HG02759 (cell line): ENCODE measurements at regions not wholly inside any gene's neighbourhood (a gene's known extent, or its start where the extent isn't known, plus 50 kb on each side); places are given as distances from the start of the nearest gene placed in this dataset.
A peak's percentile ranks its signal among the peaks of the same experiment; 100 is the strongest.
"Not testable (repeated sequence)": the region's sequence is repeated elsewhere in the genome, so short reads cannot be mapped to it uniquely, and the experiment has no call there.

ENCODE experiments used
- ATAC-seq: cut with Tn5 transposase; IDR thresholded peaks from one replicate; pipeline ENCODE4 v1.9.1; 2021; ENCODE audit warnings: mild to moderate bottlenecking, moderate library complexity; ENCODE audit not compliant: unreplicated experiment

DNA sequence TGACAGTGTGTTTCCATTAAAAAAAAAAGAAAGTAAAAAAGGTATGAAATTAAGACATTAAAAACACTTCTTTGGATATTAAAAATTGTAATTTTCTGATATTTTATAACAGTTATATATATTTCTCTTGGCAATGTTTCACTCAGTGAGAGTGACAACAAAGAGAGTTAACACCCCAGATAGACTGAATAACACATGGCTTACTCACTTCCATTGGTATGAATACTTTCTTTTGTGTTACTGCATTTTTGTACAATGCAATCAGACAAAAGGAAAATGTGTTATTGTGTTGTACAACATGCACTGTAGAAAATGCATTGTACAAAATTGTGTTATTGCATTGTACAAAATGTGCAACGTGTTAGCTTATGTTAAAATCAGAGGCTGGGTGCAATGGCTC is 676.6 kb upstream of the AMELY start:
- ATAC-seq, result not testable (repeated sequence)

DNA sequence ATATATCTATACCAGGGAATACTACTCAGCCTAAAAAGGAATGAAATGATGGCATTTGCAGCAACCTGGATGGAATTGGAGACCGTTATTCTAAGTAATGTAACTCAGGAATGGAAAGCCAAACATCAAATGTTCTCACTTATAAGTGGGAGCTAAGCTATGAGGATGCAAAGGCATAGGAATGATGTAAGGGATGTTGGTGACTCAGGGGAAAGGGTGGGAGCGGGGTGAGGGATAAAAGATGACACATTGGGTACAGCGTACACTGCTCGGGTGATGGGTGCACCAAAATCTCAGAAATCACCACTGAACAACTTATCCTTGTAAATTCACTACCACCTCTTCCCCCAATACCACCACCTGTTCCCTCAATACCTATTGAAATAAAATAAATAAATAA is 651.0 kb upstream of the AMELY start:
- no peak for ATAC-seq

DNA sequence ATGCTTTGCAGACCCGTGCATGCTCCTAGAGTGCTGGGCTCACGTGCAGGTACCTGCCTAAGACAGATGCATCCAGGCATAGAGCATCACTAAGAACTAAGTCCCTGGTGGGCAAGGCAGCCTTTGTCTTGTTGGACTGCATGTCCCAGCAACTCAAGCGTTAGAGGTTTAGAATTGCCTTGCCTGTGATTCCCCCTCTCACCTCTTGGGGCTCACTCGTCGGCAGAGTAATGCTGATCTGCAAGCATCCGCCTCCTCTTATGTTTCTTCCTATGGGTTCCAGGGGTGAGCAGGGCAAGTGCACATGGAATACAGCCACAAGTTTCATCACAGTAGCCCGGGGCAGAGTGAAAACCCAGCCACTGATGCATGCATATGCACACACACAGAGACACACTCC is 646.1 kb upstream of the AMELY start:
- peak; percentile 47 for ATAC-seq

DNA sequence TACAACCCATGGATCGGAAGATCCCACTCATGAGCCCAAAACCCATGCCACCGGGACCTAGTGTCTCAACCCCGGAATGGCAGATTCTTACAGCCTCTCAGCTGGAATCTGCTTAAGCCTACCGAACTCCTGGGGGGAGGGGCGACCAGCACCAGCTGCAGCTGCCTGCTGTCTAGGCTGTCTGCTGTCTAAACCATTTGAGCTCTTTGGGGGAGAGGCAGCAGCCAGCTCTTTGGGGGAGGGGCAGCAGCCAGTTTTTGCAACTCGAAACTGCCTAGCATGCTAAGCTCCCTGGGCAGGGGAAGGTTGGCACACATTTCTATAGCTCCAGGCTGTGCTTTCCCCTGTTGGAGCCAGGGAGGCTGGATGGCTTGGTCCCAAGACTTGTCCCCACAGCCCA is 643.5 kb upstream of the AMELY start:
- ATAC-seq, result no peak

DNA sequence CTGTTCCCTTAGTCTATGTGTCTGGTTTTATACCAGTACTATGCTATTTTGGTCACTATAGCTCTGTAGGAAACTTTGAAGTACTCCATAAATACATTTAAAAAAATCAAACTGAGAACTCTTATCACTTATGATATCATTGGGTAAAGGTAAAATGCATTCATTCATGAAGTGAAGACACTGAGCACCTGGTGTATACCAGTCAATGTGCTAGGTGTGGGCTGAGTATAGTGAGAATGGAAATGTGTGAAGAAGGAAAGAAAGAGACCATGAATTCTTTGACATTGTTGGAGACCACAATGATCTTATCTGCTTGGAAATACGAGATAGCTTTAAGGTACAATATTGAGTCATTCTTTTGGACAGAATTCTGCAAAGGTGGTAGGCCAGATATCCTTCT is 633.5 kb upstream of the AMELY start:
- ATAC-seq, result no peak

DNA sequence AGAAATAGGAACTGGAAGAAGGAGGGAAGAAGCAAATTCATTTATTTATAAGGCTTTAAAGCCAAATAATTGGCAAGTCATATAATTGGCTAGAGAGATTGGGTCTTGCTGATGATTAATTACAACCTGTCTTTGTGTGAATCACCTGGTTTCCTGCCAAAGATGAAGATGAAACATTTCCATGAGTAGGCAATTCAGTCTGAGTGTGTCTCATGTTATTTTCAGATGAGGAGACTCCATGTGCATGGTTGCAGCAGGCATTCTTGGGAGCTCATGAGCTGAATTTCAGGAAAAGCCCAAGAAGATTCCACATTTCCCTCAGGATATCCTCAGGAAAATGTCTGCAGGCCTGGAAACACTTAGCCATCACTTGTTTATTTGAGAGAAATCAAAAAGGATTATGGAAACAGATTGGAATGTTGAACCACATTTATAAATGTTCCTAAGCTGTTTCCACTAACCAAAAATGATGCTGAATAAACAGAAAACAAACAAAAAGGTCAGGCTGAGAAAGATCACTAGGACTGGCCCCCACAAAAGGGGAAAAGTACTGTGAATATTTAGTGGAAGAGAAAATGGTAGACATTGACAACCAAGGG is 632.7 kb upstream of the AMELY start:
- no peak for ATAC-seq

DNA sequence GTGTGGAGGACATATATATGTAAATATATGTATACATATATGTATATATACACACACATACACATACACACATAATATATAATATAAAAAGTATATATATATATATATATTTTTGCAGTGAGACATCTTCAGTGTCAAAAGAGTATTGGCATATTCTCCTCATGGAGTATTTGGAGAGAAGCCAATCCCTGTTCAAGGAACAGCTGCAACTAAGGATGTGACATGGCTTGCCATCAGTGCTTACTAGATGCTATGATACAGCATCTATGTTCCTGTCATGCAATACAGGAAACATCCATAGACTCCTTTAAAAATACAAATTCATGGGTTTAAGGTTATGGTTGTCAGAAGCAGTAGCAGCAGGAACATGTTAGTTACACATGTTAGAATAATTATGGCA is 632.0 kb upstream of the AMELY start:
- ATAC-seq, result no peak

DNA sequence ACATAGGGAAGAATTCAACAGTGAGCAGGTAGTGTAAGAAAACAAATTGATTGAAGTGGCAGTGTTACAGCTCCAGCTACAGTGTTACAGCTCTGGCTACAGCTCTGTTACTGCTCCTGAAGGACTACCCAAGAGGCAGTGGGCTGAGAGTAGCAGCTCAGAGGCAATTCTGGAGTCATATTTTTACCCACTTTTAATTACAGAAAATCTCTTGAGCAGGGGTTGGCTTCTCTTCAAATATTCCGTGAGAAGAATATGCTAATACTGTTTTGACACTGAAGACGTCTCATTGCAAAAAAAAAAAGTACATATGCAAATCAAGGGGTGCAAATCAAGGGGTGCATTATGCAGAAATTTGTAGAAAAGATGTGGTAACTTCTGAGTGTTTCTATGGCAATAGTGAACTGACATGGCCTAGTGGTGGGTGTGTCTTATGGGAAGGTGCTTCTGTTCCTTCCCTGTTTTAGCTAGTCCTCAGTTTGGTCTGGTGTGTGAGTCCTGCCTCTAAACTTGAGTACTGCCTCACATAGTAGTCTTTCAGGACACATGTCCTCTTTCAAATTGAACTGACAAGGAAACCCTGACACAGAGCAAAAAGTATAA is 630.8 kb upstream of the AMELY start:
- ATAC-seq, result no peak

DNA sequence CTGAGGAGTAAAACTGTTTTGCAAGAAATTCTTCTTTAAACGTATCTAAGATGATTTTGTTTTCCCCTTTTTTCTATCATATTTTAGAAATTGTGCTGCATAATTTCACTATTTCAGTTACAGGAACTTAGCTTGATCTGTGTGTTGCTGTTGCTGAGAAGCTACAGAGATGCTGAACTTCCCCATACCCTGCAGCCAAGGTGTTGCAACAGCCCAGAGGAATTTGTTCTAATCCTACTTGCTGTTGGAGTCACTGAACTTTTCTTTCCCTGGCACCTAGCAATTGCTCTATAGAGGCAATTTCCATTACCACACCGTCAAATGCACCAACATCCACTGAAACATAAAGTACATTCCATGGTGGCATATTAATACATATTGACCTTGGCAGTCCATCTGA is 617.8 kb upstream of the AMELY start:
- ATAC-seq, result no peak

DNA sequence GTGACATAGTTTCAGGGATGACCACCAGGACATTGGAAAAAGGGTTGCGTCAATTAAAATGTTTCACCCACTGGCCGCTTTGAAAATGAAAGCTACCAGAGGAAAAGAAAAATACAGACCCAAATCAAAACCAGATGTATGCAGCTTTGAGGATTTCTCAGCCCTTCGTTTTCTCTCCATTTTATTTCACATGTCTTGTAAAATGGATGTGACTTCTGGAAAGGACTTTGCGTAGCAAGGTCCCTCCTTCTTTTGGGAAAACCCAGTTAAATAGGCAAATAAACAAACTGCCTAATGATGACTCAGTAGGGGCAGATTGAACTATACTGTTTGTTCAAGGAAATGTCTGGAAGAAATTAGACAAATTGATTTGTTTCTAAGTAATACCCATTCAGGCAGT is 616.0 kb upstream of the AMELY start:
- not testable (repeated sequence) for ATAC-seq

DNA sequence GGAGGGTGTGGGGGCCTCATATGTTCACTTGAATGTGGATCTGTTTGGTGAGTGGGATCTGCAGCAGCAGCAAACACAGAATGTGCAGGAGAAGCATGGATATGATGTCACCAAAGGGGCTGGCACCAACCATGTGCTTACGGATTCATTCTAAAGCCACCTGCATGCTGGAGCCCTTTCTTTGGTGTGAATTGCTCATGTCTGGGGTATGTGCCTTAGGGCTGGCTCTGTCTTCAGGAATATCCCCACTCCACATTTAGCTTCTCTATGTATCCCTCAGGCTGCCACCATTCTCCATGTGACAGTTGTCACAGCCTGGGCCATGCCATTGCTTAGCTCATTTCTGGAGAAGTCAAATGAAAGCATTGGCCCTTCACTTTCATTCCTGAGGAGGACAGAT is 606.8 kb upstream of the AMELY start:
- ATAC-seq, result no peak

DNA sequence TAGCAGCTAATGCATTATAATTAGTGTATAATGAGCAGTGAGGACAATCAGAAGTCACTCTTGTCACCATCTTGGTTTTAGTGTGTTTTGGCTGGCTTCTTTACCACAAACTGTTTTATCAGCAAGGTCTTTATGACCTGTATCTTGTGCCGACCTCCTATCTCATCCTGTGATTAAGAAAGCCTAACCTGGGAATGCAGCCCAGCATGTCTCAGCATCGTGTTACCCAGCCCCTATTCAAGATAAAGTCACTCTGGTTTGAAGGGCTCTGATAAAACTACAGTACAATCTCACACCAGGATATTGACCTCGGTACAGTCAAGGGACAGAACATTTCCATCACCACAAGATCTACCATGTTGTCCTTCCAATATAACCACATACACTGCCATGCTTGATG is 604.7 kb upstream of the AMELY start:
- no peak for ATAC-seq

DNA sequence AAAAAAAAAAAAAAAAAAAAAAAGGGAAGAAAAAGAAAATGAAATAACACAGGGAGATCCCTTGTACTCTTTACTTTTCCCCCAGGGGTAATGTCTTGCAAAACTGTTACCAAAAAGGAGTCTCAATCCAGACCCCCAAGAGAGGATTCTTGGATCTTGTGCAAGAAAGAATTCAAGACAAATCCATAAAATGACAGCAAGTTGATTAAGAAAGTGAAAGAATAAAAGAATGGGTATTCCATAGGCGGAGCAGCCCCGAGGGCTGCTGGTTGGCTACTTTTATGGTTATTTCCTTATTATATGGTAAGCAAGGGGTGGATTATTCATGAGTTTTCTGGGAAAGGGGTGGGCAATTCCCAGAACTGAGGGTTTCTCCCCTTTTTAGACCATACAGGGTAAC is 604.3 kb upstream of the AMELY start:
- no peak for ATAC-seq

DNA sequence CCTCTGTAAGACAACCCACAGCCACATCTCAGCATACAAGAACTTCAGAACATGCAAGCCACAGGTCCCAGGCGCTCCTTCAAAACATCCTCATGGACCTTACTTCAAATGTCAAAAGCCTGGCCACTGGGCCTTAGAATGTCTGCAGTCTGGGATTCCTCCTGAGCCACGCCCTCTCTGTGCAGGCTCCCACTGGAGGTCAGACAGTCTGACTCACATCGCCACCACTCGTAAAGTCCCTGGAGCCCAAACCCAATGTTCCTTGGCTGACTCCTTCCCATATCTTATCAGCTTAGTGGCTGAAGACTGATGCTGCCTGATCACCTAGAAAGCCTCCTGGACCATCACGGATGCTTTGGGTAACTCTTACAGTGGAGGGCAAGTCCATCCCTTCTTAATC is 591.3 kb upstream of the AMELY start:
- no peak for ATAC-seq

DNA sequence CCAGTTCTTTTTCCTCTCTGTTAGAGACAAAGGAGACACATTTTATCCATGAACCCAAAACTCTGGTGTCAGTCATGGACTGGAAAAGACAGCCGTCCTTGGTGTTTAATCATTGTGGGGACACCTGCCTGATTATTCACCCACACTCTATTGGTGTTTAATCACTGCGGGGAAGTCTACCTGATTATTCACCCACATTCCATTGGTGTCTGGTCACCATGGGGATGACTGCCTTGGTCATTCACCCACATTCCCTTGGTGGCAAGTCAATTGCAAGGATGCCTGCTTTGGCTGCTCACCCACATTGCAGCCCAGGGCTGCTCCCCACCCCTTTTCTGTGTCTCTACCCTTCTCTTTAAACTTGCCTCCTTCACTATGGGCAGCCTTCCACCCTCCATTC is 589.7 kb upstream of the AMELY start:
- no peak for ATAC-seq

DNA sequence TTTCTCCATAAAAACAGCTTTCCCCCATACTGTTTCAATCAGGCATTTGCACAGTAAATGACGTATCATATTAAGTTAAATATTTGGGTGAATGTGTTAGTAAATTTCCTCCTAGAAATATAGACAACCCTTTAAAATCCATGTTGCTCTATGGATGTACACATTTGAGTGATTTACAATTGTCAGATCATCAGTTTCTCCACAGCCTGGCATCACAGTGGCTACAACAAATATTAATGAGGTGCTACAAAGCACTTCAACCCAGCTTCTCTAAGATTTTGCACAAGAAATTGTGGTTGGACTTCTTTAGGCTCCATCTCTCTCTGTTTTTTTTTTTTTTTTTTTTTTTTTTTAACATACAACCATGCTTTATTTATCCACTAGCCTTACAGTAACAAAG is 584.4 kb upstream of the AMELY start:
- ATAC-seq, result no peak

DNA sequence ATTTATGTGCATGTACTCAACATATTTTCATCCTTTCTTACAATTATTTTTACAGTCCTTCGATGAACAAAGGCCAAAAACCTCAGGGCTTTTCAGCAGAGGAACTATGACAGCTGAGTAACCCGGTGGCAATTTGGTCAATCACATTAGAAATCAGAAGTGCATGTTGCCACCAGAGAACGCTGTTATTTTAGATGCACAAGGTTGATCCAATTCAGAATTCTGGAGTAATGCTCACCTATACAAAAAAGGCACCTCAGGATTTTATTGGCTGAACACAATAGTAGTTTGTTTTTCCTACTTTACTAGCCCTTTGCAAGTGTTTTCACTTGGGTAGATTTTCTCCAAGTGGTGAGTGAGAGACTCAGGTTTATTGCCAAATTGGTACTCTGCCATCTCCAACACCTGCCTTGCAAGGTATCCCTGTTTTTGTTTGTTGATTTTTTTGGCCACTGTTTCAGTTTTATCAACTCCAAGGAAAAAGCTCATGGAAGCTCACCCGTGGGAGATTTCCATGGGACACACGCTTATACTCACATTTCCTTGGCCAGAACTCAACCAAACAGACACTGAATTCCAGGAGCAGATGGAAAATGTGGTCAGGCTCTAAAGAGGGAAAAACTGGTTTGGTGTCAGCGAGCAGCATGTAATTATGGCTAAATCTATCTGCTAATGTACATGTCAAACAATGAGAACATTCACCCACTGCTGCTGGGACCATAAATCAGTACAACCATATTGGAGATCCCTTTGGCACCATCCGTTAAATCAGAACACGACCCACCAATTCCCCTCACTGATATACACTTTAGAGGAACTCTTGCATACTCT is 573.1 kb upstream of the AMELY start:
- ATAC-seq, result not testable (repeated sequence)

DNA sequence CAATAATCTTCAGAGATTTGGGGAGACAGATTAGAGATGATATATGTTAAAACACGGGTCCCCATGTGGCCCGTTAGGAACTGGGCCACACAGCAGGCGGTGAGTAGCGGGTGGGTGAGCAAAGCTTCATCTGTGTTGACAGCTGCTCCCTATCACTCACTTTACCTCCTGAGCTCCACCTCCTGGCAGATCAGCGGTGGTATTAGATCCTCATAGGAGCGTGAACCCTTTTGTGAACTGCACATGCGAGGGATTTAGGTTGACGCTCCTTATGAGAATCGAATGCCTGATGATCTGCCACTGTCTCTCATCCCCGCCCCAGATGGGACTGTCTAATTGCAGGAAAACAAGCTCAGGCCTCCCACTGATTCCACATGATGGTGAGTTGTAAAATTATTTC is 560.4 kb upstream of the AMELY start:
- no peak for ATAC-seq

DNA sequence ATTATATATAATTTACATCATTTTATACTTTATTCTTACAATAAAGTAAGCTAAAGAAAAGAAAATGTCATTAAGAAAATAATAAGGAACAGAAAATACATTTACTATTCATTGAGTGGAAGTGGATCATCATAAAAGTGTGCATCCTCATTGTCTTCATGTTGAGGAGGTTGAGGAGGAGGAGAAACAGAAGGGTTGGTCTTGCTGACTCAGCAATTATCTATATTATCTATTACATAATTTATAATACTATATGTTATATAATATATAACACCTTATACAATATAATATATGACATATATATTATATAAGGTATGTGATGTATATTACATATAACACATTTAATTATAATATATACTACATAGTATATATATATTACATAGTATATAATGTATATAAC is 558.5 kb upstream of the AMELY start:
- no peak for ATAC-seq

DNA sequence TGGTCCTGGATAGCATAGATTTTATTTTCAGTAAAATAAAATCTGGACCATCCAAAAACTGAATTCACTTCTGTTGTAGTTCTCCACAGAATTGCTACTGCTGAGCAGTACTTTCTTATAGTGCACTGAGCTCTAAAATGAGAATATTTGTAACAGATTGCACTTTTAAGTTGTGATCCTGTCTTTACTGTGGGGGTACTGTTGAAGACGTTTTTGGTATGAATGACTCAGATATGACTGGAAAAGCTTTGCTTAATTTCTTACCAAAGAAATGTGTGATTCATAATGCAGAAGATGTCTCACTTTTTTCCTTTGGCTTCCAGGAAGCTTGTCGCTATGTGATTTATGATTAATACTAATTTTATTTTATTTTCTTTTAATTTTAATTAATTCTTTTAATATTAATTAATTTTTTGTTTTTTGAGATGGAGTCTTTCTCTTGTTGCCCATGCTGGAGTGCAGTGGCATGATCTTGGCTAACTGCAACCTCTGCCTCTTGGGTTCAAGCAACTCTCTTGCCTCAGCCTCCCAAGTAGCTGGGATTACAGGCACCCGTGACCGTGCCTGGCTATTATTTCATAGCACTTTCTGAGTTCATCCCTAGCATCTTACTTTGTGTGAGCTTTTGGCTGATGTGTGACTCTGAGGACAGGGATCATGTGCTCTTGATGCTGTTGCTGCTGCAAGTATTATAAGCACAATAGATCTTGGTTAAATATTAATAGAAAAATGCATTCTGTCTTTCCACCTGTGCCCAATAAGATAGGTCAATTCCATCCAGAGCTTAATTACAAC is 557.6 kb upstream of the AMELY start:
- no peak for ATAC-seq

DNA sequence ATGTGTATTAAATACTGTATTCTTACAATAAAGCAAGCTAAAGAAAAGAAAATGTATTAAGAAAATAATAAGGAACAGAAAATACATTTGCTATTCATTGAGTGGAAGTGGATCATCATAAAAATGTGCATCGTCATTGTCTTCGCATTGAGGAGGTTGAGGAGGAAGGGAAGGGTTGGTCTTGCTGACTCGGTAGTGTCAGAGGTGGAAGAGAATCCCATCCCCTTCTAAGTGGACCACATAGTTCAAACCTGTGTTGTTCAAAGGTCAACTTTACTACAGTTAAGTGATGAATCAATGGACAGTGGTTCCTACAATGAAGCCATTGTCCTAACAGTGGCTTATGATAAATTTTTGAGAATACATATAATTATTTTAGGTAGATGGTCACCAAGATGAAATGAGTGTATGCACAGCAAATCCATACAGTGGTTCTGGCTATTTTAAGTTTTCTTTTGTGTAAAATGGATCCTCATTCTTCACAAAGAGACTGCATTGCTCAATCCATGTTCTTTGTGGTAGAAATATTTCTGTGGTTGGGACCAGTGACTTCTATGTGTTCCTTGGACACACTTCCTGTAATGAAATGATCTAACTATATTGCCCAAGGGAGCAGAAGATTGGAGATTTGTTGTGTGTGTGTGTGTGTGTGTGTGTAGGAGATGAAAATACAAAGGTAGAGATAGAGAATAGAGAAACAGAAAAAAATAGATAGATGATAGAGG is 556.4 kb upstream of the AMELY start:
- ATAC-seq, result no peak
